ENCODE measurements at regions not wholly inside any gene's neighbourhood (a gene's known extent, or its start where the extent isn't known, plus 50 kb on each side); places are given as distances from the start of the nearest gene placed in this dataset.

GRCh38 chr4:41331224-41331623 lies 74.5 kb downstream of the UCHL1 start:
- H4K8ac ChIP-seq (ENCODE audit: low read depth in 2 of 2, low read length in 2 of 2) = no peak overlapping the region
- no peak overlapping the region for H3K14ac ChIP-seq (replicated peaks; ENCODE audit: low read depth, low read length)
- no peaks in the 10 kb centered on the region for H3K36me3 ChIP-seq (ENCODE audit: control insufficient read depth, insufficient read depth, low read length)
- H2AK9ac ChIP-seq (replicated peaks; ENCODE audit: low read depth, low read length, poor library complexity) = no peak overlapping the region
- TF ChIP-seq MAFK (IDR thresholded peaks at IDR 0.05; ENCODE audit: low read depth, low read length) (no peak), FOS (IDR thresholded peaks at IDR 0.05; ENCODE audit: low read depth, low read length) (no peak), ELK1 (IDR thresholded peaks at IDR 0.05; ENCODE audit: borderline replicate concordance, low read depth, low read length) (no peak), BHLHE40 (IDR thresholded peaks at IDR 0.05; ENCODE audit: low read depth, low read length) (no peak), CEBPB (IDR thresholded peaks at IDR 0.05; ENCODE audit: low read depth, low read length) (no peak), MAZ (IDR thresholded peaks at IDR 0.05; ENCODE audit: borderline replicate concordance, low read depth, low read length) (no peak), RFX5 (IDR thresholded peaks at IDR 0.05; ENCODE audit: low read depth, low read length) (no peak)
- H3K27ac ChIP-seq (ENCODE audit: insufficient read depth, low read length) = no peak overlapping the region
- no peaks in the 10 kb centered on the region for H3K9me1 ChIP-seq (ENCODE audit: insufficient read depth, low read length)
- no peaks in the 10 kb centered on the region for H3K4me1 ChIP-seq (ENCODE audit: control insufficient read depth, insufficient read depth, low read length)
- H3K9ac ChIP-seq (ENCODE audit: low read depth, low read length) = no peak overlapping the region
- no peak overlapping the region for H4K5ac ChIP-seq (ENCODE audit: low read depth, low read length)
- no peak overlapping the region for H3K4ac ChIP-seq (ENCODE audit: low read depth, low read length)
- H3K23ac ChIP-seq (ENCODE audit: low read depth, low read length) = no peak overlapping the region
- in situ Hi-C loops (cut with MboI; ENCODE audit: low sequenced_read_pairs) = no loop called here
- no peak overlapping the region for H2BK20ac ChIP-seq (ENCODE audit: low read depth, low read length)
- CTCF ChIA-PET = interaction anchor here (0.8 kb wide), 1 partner anchor 66 kb away, joined by 4 read pairs; no protein-coding TSS in a partner anchor
- DNase-seq (no peak), ATAC-seq (ENCODE audit: low read depth) (peak; percentile 46)
- H3K18ac ChIP-seq (ENCODE audit: low read depth, low read length) = no peak overlapping the region
- intact Hi-C loops (cut with micrococcal nuclease) = no loop called here
- H2AK5ac ChIP-seq (ENCODE audit: low read depth, low read length) = no peak overlapping the region
- H4K20me1 ChIP-seq (ENCODE audit: insufficient read depth, low read length) = no peaks in the 10 kb centered on the region
- H3K56ac ChIP-seq (ENCODE audit: extremely low read depth, insufficient read depth, low read length) = no peak overlapping the region
- no peak overlapping the region for H2BK15ac ChIP-seq (ENCODE audit: low read depth, low read length)
- H2BK120ac ChIP-seq (ENCODE audit: low read depth, low read length) = no peak overlapping the region
- no peak overlapping the region for H3K4me2 ChIP-seq (ENCODE audit: low read depth, low read length)
- no peaks in the 10 kb centered on the region for H3K9me3 ChIP-seq (ENCODE audit: control insufficient read depth, insufficient read depth, low read length)
- H3K4me3 ChIP-seq (ENCODE audit: insufficient read depth, low read depth, low read length) = no peak overlapping the region
- no CpG with 5 or more reads among the region's 2 CpGs for WGBS, 2 experiments (ENCODE audit: extremely low coverage in 2 of 2, insufficient read length in 1 of 2)
- POLR2A ChIA-PET (ENCODE audit: unreplicated experiment) = no interaction called here
- H4K91ac ChIP-seq (ENCODE audit: insufficient read depth, low read depth, low read length) = no peak overlapping the region
- no peak overlapping the region for H2AFZ ChIP-seq (replicated peaks; ENCODE audit: low read length, poor library complexity)
- no TSS peak for BruUV-seq (replicated peaks)
- peaks cover 9% of the 10 kb centered on the region for H3K27me3 ChIP-seq (ENCODE audit: control insufficient read depth, insufficient read depth, low read length)
- dilution Hi-C loops (cut with HindIII; ENCODE audit: low sequenced_read_pairs, unreplicated experiment) = no loop called here
- H2BK5ac ChIP-seq (ENCODE audit: low read depth, low read length, poor library complexity, severe bottlenecking) = no peak overlapping the region
- no peaks in the 10 kb centered on the region for H3K79me1 ChIP-seq (ENCODE audit: low read depth in 1 of 2, low read length in 2 of 2)

Measured in IMR-90 (cell line).